WI38 (cell line): ENCODE measurements at regions not wholly inside any gene's neighbourhood (a gene's known extent, or its start where the extent isn't known, plus 50 kb on each side); places are given as distances from the start of the nearest gene placed in this dataset.

Source experiments
- H3K4me3 ChIP-seq: 2 replicates; pipeline ENCODE4 v1.5.1; 2011; ENCODE audit warnings: low read depth, mild to moderate bottlenecking, control low read depth, low read length
- TF ChIP-seq, protein P1 (sequence below): IDR thresholded peaks from 2 replicates; pipeline ENCODE4 v1.5.1; 2012; ENCODE audit warnings: low read depth, mild to moderate bottlenecking, control low read depth, low read length

DNA sequence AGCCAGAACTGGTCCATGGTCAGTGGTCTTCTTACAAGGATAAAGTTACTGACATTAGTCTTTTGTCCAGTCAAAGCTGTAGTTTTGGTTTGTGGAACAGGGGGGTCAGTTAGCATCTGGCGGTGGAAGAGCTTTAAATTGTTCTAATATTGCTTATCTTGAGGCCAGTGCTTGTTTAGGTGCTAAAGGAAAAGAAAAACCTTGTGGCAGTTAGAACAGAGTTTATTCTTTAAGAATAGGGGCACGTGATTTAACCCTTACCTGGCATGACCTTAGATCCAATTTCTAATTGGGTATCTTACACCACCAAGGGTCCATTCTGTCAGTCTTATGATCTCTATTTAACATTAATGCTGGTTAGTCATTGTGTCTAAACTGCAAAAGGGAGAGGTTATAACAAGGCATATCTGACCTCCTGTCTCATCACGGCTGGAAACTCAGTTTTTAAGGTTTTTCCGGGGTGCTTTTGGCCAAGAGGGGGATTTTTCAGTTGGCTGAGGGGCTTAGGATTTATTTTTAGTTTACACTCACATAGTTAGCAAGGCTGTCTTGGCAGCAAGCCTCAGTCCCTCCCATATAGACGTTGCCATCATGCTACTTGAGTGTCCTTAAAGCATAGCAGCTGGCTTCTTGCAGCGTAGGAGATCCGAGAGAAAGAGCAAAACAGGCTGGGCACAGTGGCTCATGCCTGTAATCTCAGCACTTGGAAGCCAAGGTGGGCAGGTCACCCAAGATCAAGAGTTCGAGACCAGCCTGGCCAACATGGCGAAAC, 60.1 kb upstream of the FAM89A start:
- H3K4me3 ChIP-seq: no peak overlapping the region
- TF ChIP-seq, protein P1, sequence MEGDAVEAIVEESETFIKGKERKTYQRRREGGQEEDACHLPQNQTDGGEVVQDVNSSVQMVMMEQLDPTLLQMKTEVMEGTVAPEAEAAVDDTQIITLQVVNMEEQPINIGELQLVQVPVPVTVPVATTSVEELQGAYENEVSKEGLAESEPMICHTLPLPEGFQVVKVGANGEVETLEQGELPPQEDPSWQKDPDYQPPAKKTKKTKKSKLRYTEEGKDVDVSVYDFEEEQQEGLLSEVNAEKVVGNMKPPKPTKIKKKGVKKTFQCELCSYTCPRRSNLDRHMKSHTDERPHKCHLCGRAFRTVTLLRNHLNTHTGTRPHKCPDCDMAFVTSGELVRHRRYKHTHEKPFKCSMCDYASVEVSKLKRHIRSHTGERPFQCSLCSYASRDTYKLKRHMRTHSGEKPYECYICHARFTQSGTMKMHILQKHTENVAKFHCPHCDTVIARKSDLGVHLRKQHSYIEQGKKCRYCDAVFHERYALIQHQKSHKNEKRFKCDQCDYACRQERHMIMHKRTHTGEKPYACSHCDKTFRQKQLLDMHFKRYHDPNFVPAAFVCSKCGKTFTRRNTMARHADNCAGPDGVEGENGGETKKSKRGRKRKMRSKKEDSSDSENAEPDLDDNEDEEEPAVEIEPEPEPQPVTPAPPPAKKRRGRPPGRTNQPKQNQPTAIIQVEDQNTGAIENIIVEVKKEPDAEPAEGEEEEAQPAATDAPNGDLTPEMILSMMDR: no peak

DNA sequence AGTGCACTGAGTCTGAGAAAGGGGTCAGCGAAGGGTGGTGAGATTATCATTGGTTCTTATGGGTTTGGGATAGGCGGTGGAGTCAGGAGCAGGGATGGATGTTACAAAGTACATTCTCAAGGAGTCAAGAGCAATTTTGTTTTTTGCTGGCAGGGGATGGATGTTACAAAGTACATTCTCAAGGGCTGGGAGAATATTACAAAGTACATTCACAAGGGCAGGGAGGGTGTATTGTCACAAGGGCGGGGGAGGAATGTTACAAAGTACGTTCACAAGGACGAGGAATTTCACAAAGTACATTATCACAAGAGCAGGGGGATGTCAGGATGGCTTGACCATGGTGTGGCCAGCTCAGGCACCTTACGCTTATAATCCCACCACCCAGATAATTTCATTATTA, 59.3 kb upstream of the FAM89A start:
- H3K4me3 ChIP-seq: no peak overlapping the region
- TF ChIP-seq, protein P1: no peak

DNA sequence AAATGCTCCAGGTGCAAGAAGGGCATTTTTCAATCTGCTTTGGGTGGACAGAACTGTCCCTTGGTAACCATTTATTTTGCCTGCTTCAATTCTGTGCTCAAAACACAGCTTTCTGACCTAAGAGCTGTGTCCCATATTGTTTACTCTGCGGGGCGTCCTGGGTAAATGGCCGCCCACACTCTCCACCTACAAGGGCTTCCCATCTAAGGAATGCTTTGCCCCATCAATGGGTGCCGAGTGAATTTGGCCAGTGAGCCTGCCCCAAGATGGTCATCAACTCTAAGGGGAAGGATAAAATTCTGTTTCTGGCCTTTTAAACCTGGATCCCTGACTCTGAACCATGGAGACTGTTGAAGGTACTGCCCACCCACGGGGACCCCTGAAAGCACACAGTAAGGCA, 55.5 kb upstream of the FAM89A start:
- H3K4me3 ChIP-seq: no peak overlapping the region
- TF ChIP-seq, protein P1: no peak

DNA sequence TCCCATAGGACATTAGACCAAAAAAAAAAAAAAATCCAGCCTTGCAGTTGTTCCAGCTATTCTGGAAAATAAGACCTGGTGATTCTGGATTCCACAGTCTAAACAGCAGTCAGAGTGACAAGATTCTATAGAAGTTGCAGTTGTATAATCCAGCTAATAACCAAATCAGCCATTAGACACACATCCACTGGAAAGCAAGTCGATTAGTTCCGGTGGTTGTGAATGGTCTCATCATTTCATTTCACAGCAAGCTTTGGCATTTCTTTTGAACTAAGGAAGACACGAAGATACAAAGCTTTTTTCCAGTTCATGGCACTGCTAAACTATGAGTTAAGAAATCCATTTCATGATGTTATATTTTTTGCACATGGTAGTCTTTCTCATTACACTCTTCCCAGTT, 54.4 kb upstream of the FAM89A start:
- H3K4me3 ChIP-seq: no peak overlapping the region
- TF ChIP-seq, protein P1: no peak

DNA sequence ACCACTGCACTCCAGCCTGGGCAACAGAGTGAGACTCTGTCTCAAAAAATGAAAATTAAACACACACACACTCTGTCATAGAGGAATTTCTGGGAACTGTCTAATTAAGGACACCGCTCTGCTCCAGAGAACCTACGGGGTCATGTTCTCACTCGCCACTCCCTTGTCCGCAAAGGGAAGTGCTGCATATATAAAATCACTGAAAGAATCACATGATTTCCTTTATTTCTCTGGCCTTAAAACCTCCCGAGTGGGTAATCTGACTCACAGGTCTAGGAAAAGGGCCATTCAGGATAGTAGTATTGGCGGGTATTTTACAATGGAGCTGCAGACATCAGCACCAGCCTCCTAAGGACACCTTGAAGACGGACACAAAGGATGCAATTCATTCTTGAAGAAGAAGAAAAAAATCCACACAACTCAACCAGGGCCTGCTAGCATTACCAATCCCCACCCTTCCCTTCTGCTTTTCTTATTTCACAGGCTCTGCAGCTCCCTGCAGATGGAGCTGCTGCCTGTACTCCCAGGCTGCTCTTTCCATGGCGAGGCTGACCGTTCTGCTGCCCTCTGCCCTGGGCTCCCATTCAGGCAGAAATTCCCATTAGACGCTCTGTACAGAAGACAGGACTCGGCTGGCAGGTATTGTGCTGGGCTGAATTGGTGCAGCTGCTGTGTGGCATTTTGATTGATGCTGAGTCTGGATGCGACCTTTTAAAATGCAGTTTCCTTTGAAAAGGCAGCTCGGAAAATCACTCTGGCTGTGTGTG, 53.3 kb upstream of the FAM89A start:
- TF ChIP-seq, protein P1: no peak
- H3K4me3 ChIP-seq: no peak overlapping the region

DNA sequence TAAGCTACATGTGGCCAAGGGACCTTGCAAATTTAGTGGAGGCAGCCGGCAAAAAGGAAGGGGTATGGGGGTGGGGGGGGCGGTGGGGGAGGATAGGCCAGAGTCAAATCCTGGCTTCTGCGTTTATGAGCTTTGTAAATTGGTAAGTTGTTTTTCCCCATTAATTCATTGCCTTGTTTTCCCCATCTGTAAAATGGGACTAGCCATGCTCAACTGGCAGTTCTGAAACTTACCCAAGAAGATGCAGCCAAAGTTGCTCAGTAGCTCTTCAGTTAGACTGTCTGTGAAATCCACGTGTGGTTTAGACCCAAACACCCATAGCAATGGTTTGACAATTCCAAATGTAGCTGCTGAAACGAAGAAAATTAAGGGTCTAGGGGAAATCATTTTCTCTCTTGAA, 52.3 kb upstream of the FAM89A start:
- no peak overlapping the region for H3K4me3 ChIP-seq
- TF ChIP-seq, protein P1: no peak

DNA sequence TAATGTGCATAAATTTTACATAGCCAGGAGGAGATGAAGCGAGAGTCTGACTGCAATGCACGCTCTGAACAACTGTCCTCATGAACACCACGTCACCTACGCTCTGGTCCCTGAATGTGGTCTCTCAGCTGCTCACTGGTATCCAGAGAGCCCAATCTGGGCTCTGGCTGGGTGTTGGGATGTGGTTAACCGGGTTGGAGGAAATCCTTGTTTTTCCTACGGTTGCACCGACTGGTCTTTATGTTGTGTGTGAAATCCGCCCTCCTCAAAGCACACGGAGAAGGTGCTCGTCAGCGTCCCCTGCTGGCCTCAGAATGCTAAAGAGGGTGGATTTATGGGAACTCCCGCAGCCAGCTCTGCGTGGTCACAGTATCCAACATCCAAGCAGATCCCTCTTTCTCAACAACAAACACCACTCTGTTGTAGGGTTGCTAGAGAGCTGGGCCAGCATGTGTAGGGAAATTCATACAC, 51.8 kb upstream of the FAM89A start:
- TF ChIP-seq, protein P1: peak; percentile 49

More for the DNA sequence above, 51.8 kb upstream of the FAM89A start:
- no peak overlapping the region for H3K4me3 ChIP-seq
